H9 (cell line): ENCODE measurements at regions not wholly inside any gene's neighbourhood (a gene's known extent, or its start where the extent isn't known, plus 50 kb on each side); places are given as distances from the start of the nearest gene placed in this dataset.
A peak's percentile ranks its signal among the peaks of the same experiment; 100 is the strongest.

ENCODE experiments used
- DNase-seq: peaks from one replicate; pipeline ENCODE4 v3.0.0-alpha.2; 2017
- H2AFZ ChIP-seq: one replicate; pipeline ENCODE4 v1.6.1; 2013; ENCODE audit warnings: mild to moderate bottlenecking, low read length, control low read depth, moderate library complexity
- H2AK5ac ChIP-seq: 2 replicates; pipeline ENCODE4 v1.6.1; 2013; ENCODE audit warnings: low read length, control low read depth, mixed read lengths; ENCODE audit not compliant: insufficient read length
- H2BK120ac ChIP-seq: one replicate; pipeline ENCODE4 v1.6.1; 2013; ENCODE audit warnings: low read depth, mild to moderate bottlenecking, low read length, control low read depth, inconsistent platforms; ENCODE audit not compliant: poor library complexity, severe bottlenecking
- H2BK12ac ChIP-seq: 2 replicates; pipeline ENCODE4 v1.6.1; 2013; ENCODE audit warnings: low read length, control low read depth, mixed read lengths, low read depth; ENCODE audit not compliant: insufficient read length
- H2BK15ac ChIP-seq: 2 replicates; pipeline ENCODE4 v1.6.1; 2013; ENCODE audit warnings: low read depth, low read length, control low read depth
- H2BK20ac ChIP-seq: one replicate; pipeline ENCODE4 v1.6.1; 2013; ENCODE audit warnings: low read depth, mild to moderate bottlenecking, low read length, control low read depth, inconsistent platforms; ENCODE audit not compliant: poor library complexity, severe bottlenecking
- H2BK5ac ChIP-seq: 2 replicates; pipeline ENCODE4 v1.6.1; 2013; ENCODE audit warnings: low read length, control low read depth, mixed read lengths; ENCODE audit not compliant: insufficient read length
- H3K14ac ChIP-seq: 2 replicates; pipeline ENCODE4 v1.6.1; 2013; ENCODE audit warnings: low read length, control low read depth; ENCODE audit not compliant: insufficient read depth
- H3K18ac ChIP-seq: 2 replicates; pipeline ENCODE4 v1.6.1; 2013; ENCODE audit warnings: low read depth, mild to moderate bottlenecking, mixed read lengths, low read length, control low read depth; ENCODE audit not compliant: insufficient read length
- H3K23ac ChIP-seq: 2 replicates; pipeline ENCODE4 v1.6.1; 2013; ENCODE audit warnings: low read length, control low read depth, mixed read lengths, low read depth; ENCODE audit not compliant: insufficient read length
- H3K23me2 ChIP-seq: 2 replicates; pipeline ENCODE4 v1.6.1; 2013; ENCODE audit warnings: low read depth, mild to moderate bottlenecking, mixed read lengths, low read length, control low read depth; ENCODE audit not compliant: insufficient read length, poor library complexity, severe bottlenecking
- H3K27ac ChIP-seq: 2 replicates; pipeline ENCODE4 v1.5.1; 2013; ENCODE audit warnings: low read length, control low read depth, mixed read lengths, low read depth; ENCODE audit not compliant: insufficient read length
- H3K27me3 ChIP-seq: 2 replicates; pipeline ENCODE4 v1.6.1; 2013; ENCODE audit warnings: low read length, control low read depth, inconsistent platforms; ENCODE audit not compliant: insufficient read depth
- H3K4ac ChIP-seq: 2 replicates; pipeline ENCODE4 v1.6.1; 2013; ENCODE audit warnings: low read depth, mild to moderate bottlenecking, control low read depth, inconsistent platforms, low read length, moderate library complexity
- H3K4me1 ChIP-seq: 2 replicates; pipeline ENCODE4 v1.6.1; 2013; ENCODE audit warnings: low read length, control low read depth, inconsistent platforms; ENCODE audit not compliant: insufficient read depth
- H3K4me2 ChIP-seq: 2 replicates; pipeline ENCODE4 v1.6.1; 2013; ENCODE audit warnings: low read length, control low read depth, mixed read lengths; ENCODE audit not compliant: insufficient read length, insufficient read depth
- H3K56ac ChIP-seq: 2 replicates; pipeline ENCODE4 v1.6.1; 2013; ENCODE audit warnings: low read depth, mild to moderate bottlenecking, mixed read lengths, low read length, control low read depth; ENCODE audit not compliant: insufficient read length
- H3K79me1 ChIP-seq: 2 replicates; pipeline ENCODE4 v1.6.1; 2013; ENCODE audit warnings: low read depth, mild to moderate bottlenecking, moderate library complexity, low read length, control low read depth, inconsistent platforms; ENCODE audit not compliant: insufficient read depth, poor library complexity, severe bottlenecking
- H3K79me2 ChIP-seq: 2 replicates; pipeline ENCODE4 v1.6.1; 2013; ENCODE audit warnings: low read length, control low read depth, inconsistent platforms; ENCODE audit not compliant: insufficient read depth
- H3K9ac ChIP-seq: 2 replicates; pipeline ENCODE4 v1.6.1; 2013; ENCODE audit warnings: low read length, control low read depth, mixed read lengths; ENCODE audit not compliant: insufficient read length; ENCODE audit errors: extremely low read depth
- H3K9me3 ChIP-seq: one replicate; pipeline ENCODE4 v1.6.1; 2013; ENCODE audit warnings: low read depth, low read length, inconsistent platforms; ENCODE audit not compliant: control insufficient read depth
- H3T11ph ChIP-seq: one replicate; pipeline ENCODE4 v1.6.1; 2013; ENCODE audit warnings: mild to moderate bottlenecking, low read length, control low read depth, inconsistent platforms
- H4K20me1 ChIP-seq: one replicate; pipeline ENCODE4 v1.6.1; 2013; ENCODE audit not compliant: control insufficient read depth, insufficient read length, insufficient read depth
- H4K5ac ChIP-seq: 2 replicates; pipeline ENCODE4 v1.6.1; 2013; ENCODE audit warnings: low read depth, mild to moderate bottlenecking, mixed read lengths, low read length, control low read depth; ENCODE audit not compliant: insufficient read length
- H4K8ac ChIP-seq: replicated peaks from 2 replicates; pipeline ENCODE4 v1.6.1; 2013; ENCODE audit warnings: low read length, control low read depth, mixed read lengths, low read depth; ENCODE audit not compliant: insufficient read length
- H4K91ac ChIP-seq: 2 replicates; pipeline ENCODE4 v1.6.1; 2013; ENCODE audit warnings: low read depth, mild to moderate bottlenecking, moderate library complexity, mixed read lengths, low read length, control low read depth; ENCODE audit not compliant: insufficient read length
- H3K27ac Mint-ChIP-seq, 3 experiments: 2 replicates in 2 of 3; 3 replicates in 1 of 3; pipeline ENCODE4 v1.8.0; 2020 to 2021; ENCODE audit warnings: mixed read lengths in 3 of 3, mild to moderate bottlenecking in 1 of 3, moderate library complexity in 1 of 3
- H3K27me3 Mint-ChIP-seq: 2 replicates; pipeline ENCODE4 v1.8.0; 2021; ENCODE audit warnings: low read depth, mild to moderate bottlenecking, moderate library complexity, mixed read lengths
- H3K36me3 Mint-ChIP-seq, 3 experiments: 2 replicates in 2 of 3; 3 replicates in 1 of 3; pipeline ENCODE4 v1.8.0; 2020 to 2021; ENCODE audit warnings: low read depth in 3 of 3, mixed read lengths in 3 of 3; ENCODE audit not compliant: insufficient read depth in 1 of 3
- H3K4me1 Mint-ChIP-seq, 2 experiments: 2 replicates each; pipeline ENCODE4 v1.8.0; 2020; ENCODE audit warnings: mixed read lengths in 2 of 2
- H3K4me3 Mint-ChIP-seq, 2 experiments: 2 replicates in 1 of 2; 3 replicates in 1 of 2; pipeline ENCODE4 v1.8.0; 2020 to 2021; ENCODE audit warnings: mild to moderate bottlenecking in 2 of 2, mixed read lengths in 2 of 2, moderate library complexity in 1 of 2
- H3K9me3 Mint-ChIP-seq, 2 experiments: 2 replicates in 1 of 2; 3 replicates in 1 of 2; pipeline ENCODE4 v1.8.0; 2020; ENCODE audit warnings: mild to moderate bottlenecking in 2 of 2, mixed read lengths in 2 of 2, moderate library complexity in 1 of 2
- CTCF ChIP-seq: fragments of 200-600 bp; sonication (generic); conservative IDR thresholded peaks from 3 replicates; pipeline ENCODE4 v1.8.0; 2021; ENCODE audit warnings: antibody characterized with exemption, mild to moderate bottlenecking
- WGBS: extraction: QIAGEN DNeasy Blood & Tissue Kit; methylation state at CpG from one replicate; pipeline ENCODE4 v1.1.7; 2013; ENCODE audit warnings: missing lambda C conversion rate, low lambda C conversion rate, mixed read lengths; ENCODE audit not compliant: insufficient read length; ENCODE audit errors: extremely low coverage; 5-methylcytosine and 5-hydroxymethylcytosine counted together

- H3K36me3 Mint-ChIP-seq, result no peaks in the 10 kb centered on the region
- no peak overlapping the region for H3K4ac ChIP-seq
- WGBS, result no CpG with 5 or more reads among the region's 4 CpGs
- H3K4me1 Mint-ChIP-seq, result peaks cover 9 to 19% of the 10 kb centered on the region in 2 experiments
- no peaks in the 10 kb centered on the region for H3K27me3 ChIP-seq
- H3K14ac ChIP-seq, result no peak overlapping the region
- no peaks in the 10 kb centered on the region for H4K20me1 ChIP-seq
- no peaks in the 10 kb centered on the region for H3K79me1 ChIP-seq
- H3K4me2 ChIP-seq, result no peak overlapping the region
- no peaks in the 10 kb centered on the region; the same call in none of the 2 replicates for H3K27me3 Mint-ChIP-seq
- no peaks in the 10 kb centered on the region for H3K9me3 ChIP-seq
- no peaks in the 10 kb centered on the region for H3K23me2 ChIP-seq
- H3K27ac ChIP-seq, result no peak overlapping the region
- no peak overlapping the region for H2BK20ac ChIP-seq
- H4K5ac ChIP-seq, result no peak overlapping the region
- no peak overlapping the region for H3K27ac Mint-ChIP-seq
- no peak overlapping the region for H2AK5ac ChIP-seq
- H2AFZ ChIP-seq, result no peak overlapping the region
- no peak overlapping the region for H2BK12ac ChIP-seq
- no peak overlapping the region for H3K23ac ChIP-seq
- 0 out of 3 replicates have a peak, but pooled peaks have one; percentile 15 for TF ChIP-seq CTCF
- DNase-seq, result no peak
- no peak overlapping the region for H4K8ac ChIP-seq
- H2BK120ac ChIP-seq, result no peak overlapping the region
- no peak overlapping the region for H3K4me3 Mint-ChIP-seq
- H2BK15ac ChIP-seq, result no peak overlapping the region
- H3K79me2 ChIP-seq, result no peaks in the 10 kb centered on the region
- H3K4me1 ChIP-seq, result no peaks in the 10 kb centered on the region
- H4K91ac ChIP-seq, result no peak overlapping the region
- H3K9ac ChIP-seq, result no peak overlapping the region
- H2BK5ac ChIP-seq, result no peak overlapping the region
- H3K18ac ChIP-seq, result no peak overlapping the region
- no peak overlapping the region for H3K56ac ChIP-seq
- H3T11ph ChIP-seq, result no peak overlapping the region
- no peaks in the 10 kb centered on the region for H3K9me3 Mint-ChIP-seq
These were observed 74.3 kb downstream of the EMP1 start for GRCh38 chr12:13270817-13271216.
